ENCODE measurements at regions not wholly inside any gene's neighbourhood (a gene's known extent, or its start where the extent isn't known, plus 50 kb on each side); places are given as distances from the start of the nearest gene placed in this dataset.

DNA sequence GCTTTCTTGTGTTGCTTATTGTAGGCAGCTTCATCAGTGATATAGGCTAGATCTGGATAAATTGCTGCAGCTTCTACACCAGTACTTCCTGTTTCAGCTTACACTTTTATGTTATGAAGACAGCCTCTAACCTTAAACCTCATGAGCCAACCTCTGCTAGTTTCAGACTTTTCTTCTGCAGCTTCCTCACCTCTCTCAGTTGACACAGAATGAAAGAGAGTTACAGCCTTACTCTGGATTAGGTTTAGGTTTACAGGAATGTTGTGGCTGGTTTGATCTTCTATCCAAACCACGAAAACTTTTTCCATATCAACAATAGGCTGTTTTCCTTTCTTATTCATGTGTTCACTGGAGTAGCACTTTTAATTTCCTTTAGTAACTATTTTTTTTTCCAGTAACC lies 76.9 kb upstream of the RNPC3 start:
- H3K4me2 ChIP-seq (ENCODE audit: control insufficient read depth, insufficient read depth) = no peak overlapping the region
- no peaks in the 10 kb centered on the region; a peak in 1 of 4 replicates for H3K27me3 ChIP-seq (replicated peaks in 1 of 2; ENCODE audit: control insufficient read depth in 2 of 2, insufficient read depth in 2 of 2, low read length in 1 of 2)
- 0% methylated on average over 1 of the region's 1 CpG for WGBS (ENCODE audit: insufficient coverage, insufficient replicate concordance, low lambda C conversion rate, missing lambda C conversion rate)
- FAIRE-seq = no peak
- no peak overlapping the region for H3K27ac ChIP-seq (ENCODE audit: control insufficient read depth, insufficient read depth)
- no peaks in the 10 kb centered on the region for H3K9me3 ChIP-seq (replicated peaks; ENCODE audit: control insufficient read depth, insufficient read depth, low read length)
- ChIA-PET POLR2A (no interaction called here), SMC1A (ENCODE audit: uncharacterized antibody, unreplicated experiment) (interaction anchor here (1.0 to 2.8 kb wide), 3 partner anchors 8 to 343 kb away, joined by 3 to 8 read pairs (median 6); no protein-coding TSS in a partner anchor), CTCF (interaction anchor here (2.0 kb wide), 1 partner anchor 13 kb away, joined by 10 read pairs; no protein-coding TSS in a partner anchor), RAD21 (ENCODE audit: unreplicated experiment) (interaction anchor here (1.2 kb wide), 1 partner anchor 15 kb away, joined by 4 read pairs; no protein-coding TSS in a partner anchor)
- H3K79me2 ChIP-seq (ENCODE audit: control insufficient read depth, insufficient read depth, low read length) = no peaks in the 10 kb centered on the region
- in situ Hi-C loops (cut with MboI) (no loop called here), intact Hi-C loops (cut with micrococcal nuclease; ENCODE audit: unreplicated experiment) (no loop called here)
- no peak overlapping the region for H3K4me3 ChIP-seq
- H3K9ac ChIP-seq (ENCODE audit: control insufficient read depth, insufficient read depth, low read length) = no peak overlapping the region
- TF ChIP-seq, protein P1, sequence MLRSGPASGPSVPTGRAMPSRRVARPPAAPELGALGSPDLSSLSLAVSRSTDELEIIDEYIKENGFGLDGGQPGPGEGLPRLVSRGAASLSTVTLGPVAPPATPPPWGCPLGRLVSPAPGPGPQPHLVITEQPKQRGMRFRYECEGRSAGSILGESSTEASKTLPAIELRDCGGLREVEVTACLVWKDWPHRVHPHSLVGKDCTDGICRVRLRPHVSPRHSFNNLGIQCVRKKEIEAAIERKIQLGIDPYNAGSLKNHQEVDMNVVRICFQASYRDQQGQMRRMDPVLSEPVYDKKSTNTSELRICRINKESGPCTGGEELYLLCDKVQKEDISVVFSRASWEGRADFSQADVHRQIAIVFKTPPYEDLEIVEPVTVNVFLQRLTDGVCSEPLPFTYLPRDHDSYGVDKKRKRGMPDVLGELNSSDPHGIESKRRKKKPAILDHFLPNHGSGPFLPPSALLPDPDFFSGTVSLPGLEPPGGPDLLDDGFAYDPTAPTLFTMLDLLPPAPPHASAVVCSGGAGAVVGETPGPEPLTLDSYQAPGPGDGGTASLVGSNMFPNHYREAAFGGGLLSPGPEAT (IDR thresholded peaks at IDR 0.05; ENCODE audit: low read depth) = no peak
- no peak for TF ChIP-seq BRCA1 (IDR thresholded peaks at IDR 0.05; ENCODE audit: low read depth, low read length)
- TF ChIP-seq SIN3A (IDR thresholded peaks at IDR 0.05; ENCODE audit: low read depth, low read length) = no peak
- no peak for TF ChIP-seq IKZF1 (conservative IDR thresholded peaks at IDR 0.05)
- no peak for TF ChIP-seq STAT3 (IDR thresholded peaks at IDR 0.05; ENCODE audit: low read depth, low read length)
- no peak for DNase-seq (ENCODE audit: low read depth, low spot score)
- no TSS peak for BruUV-seq (replicated peaks)
- no peaks in the 10 kb centered on the region for H3K4me1 ChIP-seq (ENCODE audit: control insufficient read depth, insufficient read depth, low read length)
- no peaks in the 10 kb centered on the region for H3K36me3 ChIP-seq (ENCODE audit: control insufficient read depth in 2 of 2, insufficient read depth in 2 of 2, low read length in 1 of 2)
- no peak for ATAC-seq
- H2AFZ ChIP-seq (ENCODE audit: control insufficient read depth, low read depth, low read length) = no peak overlapping the region
- no peaks in the 10 kb centered on the region for H4K20me1 ChIP-seq (ENCODE audit: control insufficient read depth, insufficient read depth)

DNA sequence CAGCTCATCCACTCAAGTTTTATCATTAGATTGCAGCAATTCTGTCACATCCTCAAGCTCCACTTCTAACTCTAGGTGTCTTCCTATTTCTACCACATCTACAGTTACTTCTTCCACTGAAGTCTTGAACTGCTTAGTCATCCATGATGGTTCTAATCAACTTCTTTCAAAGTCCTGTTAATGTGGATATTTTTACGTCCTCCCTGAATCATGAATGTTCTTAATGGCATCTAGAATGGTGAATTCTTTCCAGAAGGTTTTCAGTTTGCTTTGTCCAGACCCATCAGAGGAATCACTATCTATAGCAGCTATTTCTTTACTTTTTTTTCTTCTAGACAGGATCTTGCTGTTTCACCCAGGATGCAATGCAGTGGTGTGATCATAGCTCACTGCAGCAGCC lies 78.0 kb upstream of the RNPC3 start:
- ATAC-seq (no peak), DNase-seq (ENCODE audit: low read depth, low spot score) (no peak), FAIRE-seq (no peak)
- Histone ChIP-seq H3K79me2 (ENCODE audit: control insufficient read depth, insufficient read depth, low read length) (no peaks in the 10 kb centered on the region), H3K4me1 (ENCODE audit: control insufficient read depth, insufficient read depth, low read length) (no peaks in the 10 kb centered on the region), H2AFZ (ENCODE audit: control insufficient read depth, low read depth, low read length) (no peak overlapping the region), H3K27ac (ENCODE audit: control insufficient read depth, insufficient read depth) (no peak overlapping the region), H3K4me3 (no peak overlapping the region), H3K36me3 (ENCODE audit: control insufficient read depth in 2 of 2, insufficient read depth in 2 of 2, low read length in 1 of 2) (no peaks in the 10 kb centered on the region), H4K20me1 (ENCODE audit: control insufficient read depth, insufficient read depth) (no peaks in the 10 kb centered on the region), H3K9ac (ENCODE audit: control insufficient read depth, insufficient read depth, low read length) (no peak overlapping the region), H3K27me3 (replicated peaks in 1 of 2; ENCODE audit: control insufficient read depth in 2 of 2, insufficient read depth in 2 of 2, low read length in 1 of 2) (no peaks in the 10 kb centered on the region; a peak in 1 of 4 replicates), H3K4me2 (ENCODE audit: control insufficient read depth, insufficient read depth) (no peak overlapping the region), H3K9me3 (replicated peaks; ENCODE audit: control insufficient read depth, insufficient read depth, low read length) (no peaks in the 10 kb centered on the region)
- intact Hi-C loops (cut with micrococcal nuclease; ENCODE audit: unreplicated experiment) (no loop called here), in situ Hi-C loops (cut with MboI) (no loop called here)
- CTCF ChIA-PET = interaction anchor here (1.1 to 2.0 kb wide), 2 partner anchors 14 to 18 kb away, joined by 3 to 10 read pairs; no protein-coding TSS in a partner anchor
- 25% methylated on average over 1 of the region's 1 CpG for WGBS (ENCODE audit: insufficient coverage, insufficient replicate concordance, low lambda C conversion rate, missing lambda C conversion rate)
- no TSS peak for BruUV-seq (replicated peaks)
- no peak for TF ChIP-seq STAT3 (IDR thresholded peaks at IDR 0.05; ENCODE audit: low read depth, low read length)
- no peak for TF ChIP-seq JUNB (IDR thresholded peaks at IDR 0.05)
- no peak for TF ChIP-seq CBFB (IDR thresholded peaks at IDR 0.05; ENCODE audit: low read depth)
- TF ChIP-seq, protein P2, sequence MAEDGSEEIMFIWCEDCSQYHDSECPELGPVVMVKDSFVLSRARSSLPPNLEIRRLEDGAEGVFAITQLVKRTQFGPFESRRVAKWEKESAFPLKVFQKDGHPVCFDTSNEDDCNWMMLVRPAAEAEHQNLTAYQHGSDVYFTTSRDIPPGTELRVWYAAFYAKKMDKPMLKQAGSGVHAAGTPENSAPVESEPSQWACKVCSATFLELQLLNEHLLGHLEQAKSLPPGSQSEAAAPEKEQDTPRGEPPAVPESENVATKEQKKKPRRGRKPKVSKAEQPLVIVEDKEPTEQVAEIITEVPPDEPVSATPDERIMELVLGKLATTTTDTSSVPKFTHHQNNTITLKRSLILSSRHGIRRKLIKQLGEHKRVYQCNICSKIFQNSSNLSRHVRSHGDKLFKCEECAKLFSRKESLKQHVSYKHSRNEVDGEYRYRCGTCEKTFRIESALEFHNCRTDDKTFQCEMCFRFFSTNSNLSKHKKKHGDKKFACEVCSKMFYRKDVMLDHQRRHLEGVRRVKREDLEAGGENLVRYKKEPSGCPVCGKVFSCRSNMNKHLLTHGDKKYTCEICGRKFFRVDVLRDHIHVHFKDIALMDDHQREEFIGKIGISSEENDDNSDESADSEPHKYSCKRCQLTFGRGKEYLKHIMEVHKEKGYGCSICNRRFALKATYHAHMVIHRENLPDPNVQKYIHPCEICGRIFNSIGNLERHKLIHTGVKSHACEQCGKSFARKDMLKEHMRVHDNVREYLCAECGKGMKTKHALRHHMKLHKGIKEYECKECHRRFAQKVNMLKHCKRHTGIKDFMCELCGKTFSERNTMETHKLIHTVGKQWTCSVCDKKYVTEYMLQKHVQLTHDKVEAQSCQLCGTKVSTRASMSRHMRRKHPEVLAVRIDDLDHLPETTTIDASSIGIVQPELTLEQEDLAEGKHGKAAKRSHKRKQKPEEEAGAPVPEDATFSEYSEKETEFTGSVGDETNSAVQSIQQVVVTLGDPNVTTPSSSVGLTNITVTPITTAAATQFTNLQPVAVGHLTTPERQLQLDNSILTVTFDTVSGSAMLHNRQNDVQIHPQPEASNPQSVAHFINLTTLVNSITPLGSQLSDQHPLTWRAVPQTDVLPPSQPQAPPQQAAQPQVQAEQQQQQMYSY (CRISPR knock-in tag; IDR thresholded peaks at IDR 0.05) = no peak
- RAD21 ChIA-PET (ENCODE audit: unreplicated experiment) = no interaction called here
- SMC1A ChIA-PET (ENCODE audit: uncharacterized antibody, unreplicated experiment) = interaction anchor here (1.7 to 2.8 kb wide), 2 partner anchors 9 to 14 kb away, joined by 6 to 8 read pairs; no protein-coding TSS in a partner anchor
- POLR2A ChIA-PET = no interaction called here
